HepG2 (cell line): ENCODE measurements at regions not wholly inside any gene's neighbourhood (a gene's known extent, or its start where the extent isn't known, plus 50 kb on each side); places are given as distances from the start of the nearest gene placed in this dataset.

ENCODE experiments used
- ATF3 ChIP-seq: sonication (generic); formaldehyde crosslinking; IDR thresholded peaks from 2 replicates; pipeline ENCODE4 v1.4.0; 2020; ENCODE audit warnings: missing genetic modification reagents
- CCDC6 ChIP-seq: sonication (generic); formaldehyde crosslinking; IDR thresholded peaks from 2 replicates; pipeline ENCODE4 v1.8.1; 2022; ENCODE audit warnings: mild to moderate bottlenecking, missing genetic modification reagents, moderate library complexity
- CENPBD1 ChIP-seq: sonication (generic); formaldehyde crosslinking; IDR thresholded peaks from 2 replicates; pipeline ENCODE4 v1.8.0; 2022; ENCODE audit warnings: missing genetic modification reagents, low read depth, mild to moderate bottlenecking, borderline replicate concordance
- CREM ChIP-seq, 2 experiments: sonication (generic) in 1 of 2; formaldehyde crosslinking in 1 of 2; IDR thresholded peaks; 2 replicates each; pipeline versions ENCODE4 v1.4.0 to v1.6.1; 2016 to 2020; ENCODE audit warnings: antibody characterized with exemption in 1 of 2, mild to moderate bottlenecking in 1 of 2, missing genetic modification reagents in 1 of 2
- DBP ChIP-seq: sonication (generic); formaldehyde crosslinking; IDR thresholded peaks from 2 replicates; pipeline ENCODE4 v1.4.0; 2020; ENCODE audit warnings: missing genetic modification reagents; ENCODE audit errors: not compliant biosample characterization
- ERF ChIP-seq: IDR thresholded peaks from 2 replicates; pipeline ENCODE4 v1.6.1; 2018; ENCODE audit warnings: missing biosample characterization, missing genetic modification reagents
- FOXJ3 ChIP-seq: sonication (generic); formaldehyde crosslinking; IDR thresholded peaks from 2 replicates; pipeline ENCODE4 v1.4.0; 2020; ENCODE audit warnings: missing genetic modification reagents, mild to moderate bottlenecking, borderline replicate concordance
- FOXK1 ChIP-seq: sonication (generic); formaldehyde crosslinking; IDR thresholded peaks from 2 replicates; pipeline ENCODE4 v1.4.0; 2020; ENCODE audit warnings: low read depth, missing genetic modification reagents, borderline replicate concordance
- HOMEZ ChIP-seq: IDR thresholded peaks from 2 replicates; pipeline ENCODE4 v1.6.1; 2016; ENCODE audit warnings: low read depth
- HOXD1 ChIP-seq: sonication (generic); formaldehyde crosslinking; IDR thresholded peaks from 2 replicates; pipeline ENCODE4 v1.5.0; 2020; ENCODE audit warnings: missing genetic modification reagents
- KMT2B ChIP-seq: IDR thresholded peaks from 2 replicates; pipeline ENCODE4 v1.6.1; 2016; ENCODE audit warnings: missing genetic modification reagents, missing compliant biosample characterization
- MEIS1 ChIP-seq: sonication (generic); formaldehyde crosslinking; IDR thresholded peaks from 2 replicates; pipeline ENCODE4 v1.9.0; 2021; ENCODE audit warnings: mild to moderate bottlenecking, missing genetic modification reagents, moderate library complexity, borderline replicate concordance
- TOPORS ChIP-seq: sonication (generic); formaldehyde crosslinking; IDR thresholded peaks from 2 replicates; pipeline ENCODE4 v1.8.0; 2023; ENCODE audit warnings: mild to moderate bottlenecking, missing genetic modification reagents
- ZBTB34 ChIP-seq: sonication (generic); formaldehyde crosslinking; IDR thresholded peaks from 2 replicates; pipeline ENCODE4 v1.8.0; 2022; ENCODE audit warnings: mild to moderate bottlenecking, missing genetic modification reagents
- ZNF292 ChIP-seq: sonication (generic); formaldehyde crosslinking; IDR thresholded peaks from 2 replicates; pipeline ENCODE4 v1.8.1; 2022; ENCODE audit warnings: mild to moderate bottlenecking, low read depth, missing genetic modification reagents, borderline replicate concordance
- ZNF512 ChIP-seq: sonication (generic); formaldehyde crosslinking; IDR thresholded peaks from 2 replicates; pipeline ENCODE4 v1.4.0; 2020; ENCODE audit warnings: mild to moderate bottlenecking, missing genetic modification reagents
- ZNF543 ChIP-seq: sonication (generic); formaldehyde crosslinking; IDR thresholded peaks from 2 replicates; pipeline ENCODE4 v1.4.0; 2020; ENCODE audit warnings: mild to moderate bottlenecking, missing genetic modification reagents
- ZNF550 ChIP-seq: sonication (generic); formaldehyde crosslinking; IDR thresholded peaks from 2 replicates; pipeline ENCODE4 v1.4.0; 2020; ENCODE audit warnings: mild to moderate bottlenecking, missing genetic modification reagents, borderline replicate concordance

GRCh38 chr6:63458480-63459115, 113.7 kb upstream of the LOC128125822 start (continued):
- no peak for TF ChIP-seq ZNF550 (CRISPR knock-in tag)
- peak; percentile 100 for TF ChIP-seq FOXJ3 (CRISPR knock-in tag)
- TF ChIP-seq TOPORS (CRISPR knock-in tag): no peak; the same call in 1 of the 2 replicates
- TF ChIP-seq KMT2B (CRISPR knock-in tag): peak; percentile 64
- TF ChIP-seq MEIS1 (CRISPR knock-in tag): peak; percentile 82; the same call in 1 of the 2 replicates
- no peak for TF ChIP-seq DBP
- TF ChIP-seq CREM (IDR thresholded peaks at IDR 0.05): peak; percentile 98
- TF ChIP-seq CREM (CRISPR knock-in tag; IDR thresholded peaks at IDR 0.05): no peak
- TF ChIP-seq HOMEZ (CRISPR knock-in tag): peak; percentile 99
- TF ChIP-seq ZNF512 (CRISPR knock-in tag): no peak
- TF ChIP-seq FOXK1 (CRISPR knock-in tag): peak; percentile 95
- TF ChIP-seq CCDC6 (CRISPR knock-in tag): peak; percentile 55; the same call in 1 of the 2 replicates
- TF ChIP-seq ATF3: peak; percentile 22; the same call in 1 of the 2 replicates
- TF ChIP-seq CENPBD1 (CRISPR knock-in tag): no peak
- peak; percentile 77; the same call in 1 of the 2 replicates for TF ChIP-seq ZBTB34 (CRISPR knock-in tag)
- peak; percentile 70 for TF ChIP-seq HOXD1
- TF ChIP-seq ERF: peak; percentile 93
- TF ChIP-seq ZNF292: no peak
- TF ChIP-seq ZNF543 (CRISPR knock-in tag): peak; percentile 30; the same call in 1 of the 2 replicates
